ENCODE measurements at regions not wholly inside any gene's neighbourhood (a gene's known extent, or its start where the extent isn't known, plus 50 kb on each side); places are given as distances from the start of the nearest gene placed in this dataset.

DNA sequence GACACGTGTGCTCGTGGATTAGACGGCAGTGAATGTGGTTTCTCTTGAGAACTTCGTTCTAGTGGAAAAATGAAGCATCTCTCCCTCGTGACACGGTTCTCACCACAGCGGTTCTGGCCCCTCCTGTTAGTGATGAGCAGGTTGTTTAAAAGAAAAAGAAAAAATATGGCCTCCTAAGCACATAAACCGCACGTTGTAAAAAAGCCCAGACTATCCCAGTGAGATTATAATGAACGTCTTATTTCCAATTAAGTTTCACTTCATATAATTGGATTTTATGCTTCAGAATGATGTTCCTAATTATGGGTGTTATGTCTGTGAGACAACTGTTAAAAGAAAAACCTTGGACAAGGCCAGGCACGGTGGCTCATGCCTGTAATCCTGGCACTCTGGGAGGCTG lies 74.5 kb upstream of the FRMD1 start (continued):
- TF ChIP-seq, protein P1, sequence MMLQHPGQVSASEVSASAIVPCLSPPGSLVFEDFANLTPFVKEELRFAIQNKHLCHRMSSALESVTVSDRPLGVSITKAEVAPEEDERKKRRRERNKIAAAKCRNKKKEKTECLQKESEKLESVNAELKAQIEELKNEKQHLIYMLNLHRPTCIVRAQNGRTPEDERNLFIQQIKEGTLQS (IDR thresholded peaks at IDR 0.05), result no peak
- no peak for TF ChIP-seq SP1 (IDR thresholded peaks at IDR 0.05; ENCODE audit: low read depth)
- no peak for TF ChIP-seq CTCF (IDR thresholded peaks at IDR 0.05 in 2 of 3, conservative IDR thresholded peaks at IDR 0.05 in 1 of 3; ENCODE audit: borderline replicate concordance in 1 of 3, insufficient read depth in 1 of 3, low read depth in 2 of 3, low read length in 2 of 3)

- ChIA-PET RAD21 (ENCODE audit: low non-redundant PET in 1 of 2, low total read pairs in 2 of 2, uncharacterized antibody in 2 of 2, unreplicated experiment in 2 of 2) (no interaction called here), POLR2A (no interaction called here), CTCF (no interaction called here)
- Histone ChIP-seq H2AFZ (ENCODE audit: low read depth, low read length, poor library complexity, severe bottlenecking) (no peak overlapping the region), H3K4me2 (ENCODE audit: low read length) (no peak overlapping the region), H3K36me3 (ENCODE audit: control insufficient read depth in 1 of 2, insufficient read depth in 2 of 2, low read length in 2 of 2) (no peaks in the 10 kb centered on the region), H3K4me1 (ENCODE audit: control insufficient read depth in 1 of 2, insufficient read depth in 2 of 2, low read length in 2 of 2) (peaks cover 9 to 27% of the 10 kb centered on the region in 2 experiments; a peak in 3 of 4 replicates), H3K9me2 (ENCODE audit: insufficient read depth) (no peaks in the 10 kb centered on the region), H3K9ac (ENCODE audit: low read length) (no peak overlapping the region), H3K27ac (ENCODE audit: low read depth, low read length) (no peak overlapping the region), H4K20me1 (ENCODE audit: insufficient read depth) (no peaks in the 10 kb centered on the region), H3K79me2 (ENCODE audit: insufficient read depth, low read length) (no peaks in the 10 kb centered on the region), H3K9me3 (ENCODE audit: control insufficient read depth in 1 of 2, insufficient read depth in 1 of 2, low read depth in 1 of 2, low read length in 2 of 2) (no peaks in the 10 kb centered on the region), H3K4me3 (replicated peaks in 1 of 2; ENCODE audit: low read depth in 1 of 2, low read length in 2 of 2) (no peak overlapping the region), H3K27me3 (ENCODE audit: insufficient read depth, low read length) (peaks cover 19% of the 10 kb centered on the region)
- no peak for DNase-seq (ENCODE audit: low read depth, low spot score)
- intact Hi-C loops (cut with micrococcal nuclease), result no loop called here
- BruUV-seq (replicated peaks), result no TSS peak
- no peak for ATAC-seq
- TF ChIP-seq ZNF274 (IDR thresholded peaks at IDR 0.05; ENCODE audit: low read depth, low read length) (no peak), EZH2phosphoT487 (IDR thresholded peaks at IDR 0.05; ENCODE audit: borderline replicate concordance) (no peak), RAD21 (IDR thresholded peaks at IDR 0.05; ENCODE audit: low read depth) (no peak), ELF1 (IDR thresholded peaks at IDR 0.05; ENCODE audit: borderline replicate concordance, low read depth) (no peak), CEBPB (IDR thresholded peaks at IDR 0.05; ENCODE audit: low read depth) (no peak), SIN3A (IDR thresholded peaks at IDR 0.05; ENCODE audit: low read depth) (no peak), YY1 (IDR thresholded peaks at IDR 0.05; ENCODE audit: extremely low read depth, insufficient replicate concordance, low read depth, low read length) (no peak), EGR1 (IDR thresholded peaks at IDR 0.05; ENCODE audit: low read depth) (no peak), TCF7L2 (IDR thresholded peaks at IDR 0.05; ENCODE audit: borderline replicate concordance, extremely low read depth, insufficient read depth, insufficient read length) (no peak), SRF (IDR thresholded peaks at IDR 0.05; ENCODE audit: low read depth) (no peak), POLR2A (IDR thresholded peaks at IDR 0.05; ENCODE audit: borderline replicate concordance, extremely low read depth, insufficient read depth, insufficient read length) (no peak), FOSL1 (IDR thresholded peaks at IDR 0.05; ENCODE audit: low read depth) (no peak), SP1 (IDR thresholded peaks at IDR 0.05; ENCODE audit: low read depth) (no peak), POLR2AphosphoS5 (IDR thresholded peaks at IDR 0.05; ENCODE audit: low read depth, low read length) (no peak), MAX (IDR thresholded peaks at IDR 0.05) (no peak)
- TF ChIP-seq, protein P2, sequence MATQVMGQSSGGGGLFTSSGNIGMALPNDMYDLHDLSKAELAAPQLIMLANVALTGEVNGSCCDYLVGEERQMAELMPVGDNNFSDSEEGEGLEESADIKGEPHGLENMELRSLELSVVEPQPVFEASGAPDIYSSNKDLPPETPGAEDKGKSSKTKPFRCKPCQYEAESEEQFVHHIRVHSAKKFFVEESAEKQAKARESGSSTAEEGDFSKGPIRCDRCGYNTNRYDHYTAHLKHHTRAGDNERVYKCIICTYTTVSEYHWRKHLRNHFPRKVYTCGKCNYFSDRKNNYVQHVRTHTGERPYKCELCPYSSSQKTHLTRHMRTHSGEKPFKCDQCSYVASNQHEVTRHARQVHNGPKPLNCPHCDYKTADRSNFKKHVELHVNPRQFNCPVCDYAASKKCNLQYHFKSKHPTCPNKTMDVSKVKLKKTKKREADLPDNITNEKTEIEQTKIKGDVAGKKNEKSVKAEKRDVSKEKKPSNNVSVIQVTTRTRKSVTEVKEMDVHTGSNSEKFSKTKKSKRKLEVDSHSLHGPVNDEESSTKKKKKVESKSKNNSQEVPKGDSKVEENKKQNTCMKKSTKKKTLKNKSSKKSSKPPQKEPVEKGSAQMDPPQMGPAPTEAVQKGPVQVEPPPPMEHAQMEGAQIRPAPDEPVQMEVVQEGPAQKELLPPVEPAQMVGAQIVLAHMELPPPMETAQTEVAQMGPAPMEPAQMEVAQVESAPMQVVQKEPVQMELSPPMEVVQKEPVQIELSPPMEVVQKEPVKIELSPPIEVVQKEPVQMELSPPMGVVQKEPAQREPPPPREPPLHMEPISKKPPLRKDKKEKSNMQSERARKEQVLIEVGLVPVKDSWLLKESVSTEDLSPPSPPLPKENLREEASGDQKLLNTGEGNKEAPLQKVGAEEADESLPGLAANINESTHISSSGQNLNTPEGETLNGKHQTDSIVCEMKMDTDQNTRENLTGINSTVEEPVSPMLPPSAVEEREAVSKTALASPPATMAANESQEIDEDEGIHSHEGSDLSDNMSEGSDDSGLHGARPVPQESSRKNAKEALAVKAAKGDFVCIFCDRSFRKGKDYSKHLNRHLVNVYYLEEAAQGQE (IDR thresholded peaks at IDR 0.05; ENCODE audit: low read depth), result no peak
- TF ChIP-seq, protein P3, sequence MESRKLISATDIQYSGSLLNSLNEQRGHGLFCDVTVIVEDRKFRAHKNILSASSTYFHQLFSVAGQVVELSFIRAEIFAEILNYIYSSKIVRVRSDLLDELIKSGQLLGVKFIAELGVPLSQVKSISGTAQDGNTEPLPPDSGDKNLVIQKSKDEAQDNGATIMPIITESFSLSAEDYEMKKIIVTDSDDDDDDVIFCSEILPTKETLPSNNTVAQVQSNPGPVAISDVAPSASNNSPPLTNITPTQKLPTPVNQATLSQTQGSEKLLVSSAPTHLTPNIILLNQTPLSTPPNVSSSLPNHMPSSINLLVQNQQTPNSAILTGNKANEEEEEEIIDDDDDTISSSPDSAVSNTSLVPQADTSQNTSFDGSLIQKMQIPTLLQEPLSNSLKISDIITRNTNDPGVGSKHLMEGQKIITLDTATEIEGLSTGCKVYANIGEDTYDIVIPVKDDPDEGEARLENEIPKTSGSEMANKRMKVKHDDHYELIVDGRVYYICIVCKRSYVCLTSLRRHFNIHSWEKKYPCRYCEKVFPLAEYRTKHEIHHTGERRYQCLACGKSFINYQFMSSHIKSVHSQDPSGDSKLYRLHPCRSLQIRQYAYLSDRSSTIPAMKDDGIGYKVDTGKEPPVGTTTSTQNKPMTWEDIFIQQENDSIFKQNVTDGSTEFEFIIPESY (IDR thresholded peaks at IDR 0.05; ENCODE audit: extremely low read depth, insufficient replicate concordance, low read length), result no peak
Measured at GRCh38 chr6:168152980-168153379, 74.0 kb upstream of the FRMD1 start.
